GM23338 (cell line): ENCODE measurements at regions not wholly inside any gene's neighbourhood (a gene's known extent, or its start where the extent isn't known, plus 50 kb on each side); places are given as distances from the start of the nearest gene placed in this dataset.

Experiments
- ATAC-seq: fragments of 200-7000 bp; cut with Tn5 transposase; 3 replicates; pipeline ENCODE4 v1.9.1; 2020
- DNase-seq: peaks from one replicate; pipeline ENCODE4 v3.0.0-alpha.2; 2015; ENCODE audit warnings: low spot score
- H2AFZ ChIP-seq: fragments of 200-600 bp; sonication (generic); 2 replicates; pipeline ENCODE4 v1.8.0; 2016; ENCODE audit warnings: antibody characterized with exemption, mild to moderate bottlenecking, moderate library complexity
- H3F3A ChIP-seq: fragments of 200-600 bp; sonication (generic); replicated peaks from 2 replicates; pipeline ENCODE4 v1.8.0; 2017; ENCODE audit warnings: antibody characterized with exemption, mixed run types, low read depth
- H3K27ac ChIP-seq: fragments of 200-600 bp; sonication (generic); 2 replicates; pipeline ENCODE4 v1.6.1; 2016; ENCODE audit warnings: low read depth
- H3K27me3 ChIP-seq: fragments of 200-600 bp; sonication (generic); 2 replicates; pipeline ENCODE4 v1.8.0; 2016; ENCODE audit warnings: mild to moderate bottlenecking, mixed run types, moderate library complexity; ENCODE audit not compliant: insufficient read depth
- H3K36me3 ChIP-seq: fragments of 200-600 bp; sonication (generic); 2 replicates; pipeline ENCODE4 v1.8.0; 2016; ENCODE audit warnings: mild to moderate bottlenecking; ENCODE audit not compliant: insufficient read depth
- H3K4me1 ChIP-seq: fragments of 200-600 bp; sonication (generic); 2 replicates; pipeline ENCODE4 v1.8.0; 2016; ENCODE audit warnings: mild to moderate bottlenecking, moderate library complexity; ENCODE audit not compliant: insufficient read depth
- H3K4me2 ChIP-seq: fragments of 200-600 bp; sonication (generic); 2 replicates; pipeline ENCODE4 v1.7.1; 2017; ENCODE audit warnings: mixed run types
- H3K4me3 ChIP-seq: fragments of 200-600 bp; sonication (generic); 2 replicates; pipeline ENCODE4 v1.6.1; 2016; ENCODE audit warnings: mixed run types
- H3K79me2 ChIP-seq: fragments of 200-600 bp; sonication (generic); replicated peaks from 2 replicates; pipeline ENCODE4 v1.8.0; 2017; ENCODE audit warnings: mild to moderate bottlenecking; ENCODE audit not compliant: insufficient read depth
- H3K9me2 ChIP-seq: fragments of 200-600 bp; sonication (generic); 2 replicates; pipeline ENCODE4 v1.8.0; 2017; ENCODE audit not compliant: insufficient read depth
- H4K20me1 ChIP-seq: fragments of 200-600 bp; sonication (generic); replicated peaks from 2 replicates; pipeline ENCODE4 v1.8.0; 2017; ENCODE audit warnings: mild to moderate bottlenecking; ENCODE audit not compliant: insufficient read depth
- H3K27ac Mint-ChIP-seq: 2 replicates; pipeline ENCODE4 v1.8.0; 2020; ENCODE audit warnings: inconsistent platforms, mild to moderate bottlenecking, moderate library complexity, mixed read lengths
- H3K27me3 Mint-ChIP-seq: 3 replicates; pipeline ENCODE4 v1.8.0; 2022; ENCODE audit warnings: low read depth, mild to moderate bottlenecking, moderate library complexity, mixed read lengths, inconsistent platforms; ENCODE audit not compliant: insufficient read depth, poor library complexity
- H3K36me3 Mint-ChIP-seq: 3 replicates; pipeline ENCODE4 v1.8.0; 2021; ENCODE audit warnings: low read depth, mild to moderate bottlenecking, inconsistent platforms, moderate library complexity, mixed read lengths
- H3K4me1 Mint-ChIP-seq: 3 replicates; pipeline ENCODE4 v1.8.0; 2020; ENCODE audit warnings: mild to moderate bottlenecking, inconsistent platforms, mixed read lengths
- H3K4me3 Mint-ChIP-seq: 3 replicates; pipeline ENCODE4 v1.8.0; 2021; ENCODE audit warnings: moderate library complexity, mild to moderate bottlenecking, inconsistent platforms, mixed read lengths
- H3K9me3 Mint-ChIP-seq: 3 replicates; pipeline ENCODE4 v1.8.0; 2020; ENCODE audit warnings: moderate library complexity, mild to moderate bottlenecking, inconsistent platforms, mixed read lengths
- CREB1 ChIP-seq: fragments of 250-450 bp; sonication (Bioruptor Pico); IDR thresholded peaks from 2 replicates; pipeline ENCODE4 v1.5.0; 2020; ENCODE audit warnings: low read depth, mild to moderate bottlenecking, moderate library complexity
- CTCF ChIP-seq, 2 experiments: fragments of 200-600 bp in 1 of 2; sonication (generic) in 1 of 2; conservative IDR thresholded peaks; 2 replicates each; pipeline versions ENCODE4 v1.5.1 to v1.6.1; 2016 to 2017; ENCODE audit warnings: antibody characterized with exemption in 2 of 2, low read depth in 2 of 2, mild to moderate bottlenecking in 2 of 2, moderate library complexity in 1 of 2
- ETS1 ChIP-seq: IDR thresholded peaks from 2 replicates; pipeline ENCODE4 v1.6.1; 2016; ENCODE audit warnings: antibody characterized with exemption
- EZH2 ChIP-seq: fragments of 200-600 bp; sonication (generic); IDR thresholded peaks from one replicate; pipeline ENCODE4 v1.8.0; 2017; ENCODE audit warnings: antibody characterized with exemption, mild to moderate bottlenecking, low read depth; ENCODE audit not compliant: unreplicated experiment
- EZH2phosphoT487 ChIP-seq: fragments of 200-600 bp; sonication (generic); IDR thresholded peaks from one replicate; pipeline ENCODE4 v1.8.1; 2018; ENCODE audit warnings: antibody characterized with exemption; ENCODE audit not compliant: unreplicated experiment
- JUNB ChIP-seq: IDR thresholded peaks from one replicate; pipeline ENCODE4 v1.6.1; 2016; ENCODE audit warnings: antibody characterized with exemption; ENCODE audit not compliant: unreplicated experiment
- NANOG ChIP-seq: IDR thresholded peaks from 2 replicates; pipeline ENCODE4 v1.6.1; 2016; ENCODE audit warnings: antibody characterized with exemption, borderline replicate concordance
- POLR2AphosphoS5 ChIP-seq: IDR thresholded peaks from 2 replicates; pipeline ENCODE4 v1.6.1; 2016; ENCODE audit warnings: antibody characterized with exemption, low read depth
- REST ChIP-seq: IDR thresholded peaks from one replicate; pipeline ENCODE4 v1.6.1; 2018; ENCODE audit warnings: antibody characterized with exemption; ENCODE audit not compliant: unreplicated experiment
- STAT1 ChIP-seq: IDR thresholded peaks from one replicate; pipeline ENCODE4 v1.6.1; 2016; ENCODE audit warnings: antibody characterized with exemption; ENCODE audit not compliant: unreplicated experiment
- ZNF114 ChIP-seq: fragments of 250-450 bp; sonication (Bioruptor Pico); IDR thresholded peaks from 2 replicates; pipeline ENCODE4 v1.5.0; 2020; ENCODE audit warnings: mild to moderate bottlenecking, moderate library complexity
- ZNF331 ChIP-seq: fragments of 250-450 bp; sonication (Bioruptor Pico); IDR thresholded peaks from 2 replicates; pipeline ENCODE4 v1.5.0; 2020; ENCODE audit warnings: low read depth, mild to moderate bottlenecking, moderate library complexity
- ZNF462 ChIP-seq: fragments of 250-450 bp; sonication (Bioruptor Pico); IDR thresholded peaks from 2 replicates; pipeline ENCODE4 v1.5.0; 2020; ENCODE audit warnings: mild to moderate bottlenecking, moderate library complexity

GRCh38 chr12:24705216-24705615 is 243.7 kb downstream of the BCAT1 start:
- no peaks in the 10 kb centered on the region for H4K20me1 ChIP-seq
- H3K36me3 Mint-ChIP-seq = peaks cover 4% of the 10 kb centered on the region; the same call in 2 of the 3 replicates
- no peak overlapping the region; the same call in 1 of the 2 replicates for H2AFZ ChIP-seq
- H3K9me2 ChIP-seq = no peaks in the 10 kb centered on the region
- H3K4me2 ChIP-seq = no peak overlapping the region
- H3K27ac Mint-ChIP-seq = no peak overlapping the region
- ATAC-seq = no peak
- H3K4me3 ChIP-seq = no peak overlapping the region
- no peak for TF ChIP-seq ETS1
- TF ChIP-seq EZH2 = no peak
- no peak for TF ChIP-seq EZH2phosphoT487
- TF ChIP-seq JUNB = no peak
- TF ChIP-seq CTCF (conservative IDR thresholded peaks at IDR 0.05; ENCODE audit: low read depth in 2 of 2) = no peak
- TF ChIP-seq CREB1 (CRISPR knock-in tag) = no peak
- TF ChIP-seq NANOG = no peak
- no peak for TF ChIP-seq STAT1
- no peak for TF ChIP-seq ZNF462
- no peak for TF ChIP-seq POLR2AphosphoS5
- no peak for TF ChIP-seq ZNF331 (CRISPR knock-in tag)
- TF ChIP-seq ZNF114 (CRISPR knock-in tag) = no peak
- TF ChIP-seq REST = no peak
- DNase-seq = no peak
- no peaks in the 10 kb centered on the region for H3K36me3 ChIP-seq
- no peaks in the 10 kb centered on the region for H3K27me3 ChIP-seq
- H3K4me1 Mint-ChIP-seq = peaks cover 3% of the 10 kb centered on the region; the same call in 1 of the 3 replicates
- H3K4me1 ChIP-seq = no peaks in the 10 kb centered on the region
- no peaks in the 10 kb centered on the region for H3F3A ChIP-seq
- no peak overlapping the region for H3K4me3 Mint-ChIP-seq
- H3K27me3 Mint-ChIP-seq = peaks cover 2% of the 10 kb centered on the region
- H3K27ac ChIP-seq = no peak overlapping the region
- peaks cover 12% of the 10 kb centered on the region; the same call in 2 of the 3 replicates for H3K9me3 Mint-ChIP-seq
- H3K79me2 ChIP-seq = no peaks in the 10 kb centered on the region
